SU-DHL-6 (cell line): ENCODE measurements at regions not wholly inside any gene's neighbourhood (a gene's known extent, or its start where the extent isn't known, plus 50 kb on each side); places are given as distances from the start of the nearest gene placed in this dataset.

Experiments used
- EZH2phosphoT487 ChIP-seq: fragments of 200-600 bp; sonication (generic), shearing (Covaris generic); conservative IDR thresholded peaks from 2 replicates; pipeline ENCODE4 v1.6.1; 2018; ENCODE audit warnings: mild to moderate bottlenecking, antibody characterized with exemption, low read length, moderate library complexity, mixed read lengths
- TF ChIP-seq, protein P1 (sequence below): fragments of 200-600 bp; sonication (generic); IDR thresholded peaks from one replicate; pipeline ENCODE4 v1.5.1; 2017; ENCODE audit warnings: antibody characterized with exemption, mild to moderate bottlenecking, low read length, moderate library complexity; ENCODE audit not compliant: insufficient read depth, poor library complexity, severe bottlenecking

DNA sequence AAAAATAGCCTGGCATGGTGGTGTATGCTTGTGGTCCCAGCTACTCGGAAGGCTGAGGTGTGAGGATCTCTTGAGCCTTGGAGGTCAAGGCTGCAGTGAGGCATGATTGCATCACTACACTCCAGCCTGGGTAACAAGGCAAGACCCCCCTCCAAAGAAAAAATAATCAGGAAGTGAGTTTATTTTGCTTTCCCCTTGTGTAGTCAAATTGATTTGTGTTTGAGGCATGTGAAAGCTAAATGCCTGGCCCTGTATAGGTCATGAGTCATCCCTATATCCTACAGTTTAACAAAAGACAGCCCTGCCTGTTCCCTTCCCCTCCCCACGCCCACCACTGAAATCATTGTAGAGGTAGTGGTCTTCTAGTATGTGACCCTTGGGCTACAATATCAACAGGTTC lies 241.4 kb upstream of the JUN start:
- TF ChIP-seq, protein P1, sequence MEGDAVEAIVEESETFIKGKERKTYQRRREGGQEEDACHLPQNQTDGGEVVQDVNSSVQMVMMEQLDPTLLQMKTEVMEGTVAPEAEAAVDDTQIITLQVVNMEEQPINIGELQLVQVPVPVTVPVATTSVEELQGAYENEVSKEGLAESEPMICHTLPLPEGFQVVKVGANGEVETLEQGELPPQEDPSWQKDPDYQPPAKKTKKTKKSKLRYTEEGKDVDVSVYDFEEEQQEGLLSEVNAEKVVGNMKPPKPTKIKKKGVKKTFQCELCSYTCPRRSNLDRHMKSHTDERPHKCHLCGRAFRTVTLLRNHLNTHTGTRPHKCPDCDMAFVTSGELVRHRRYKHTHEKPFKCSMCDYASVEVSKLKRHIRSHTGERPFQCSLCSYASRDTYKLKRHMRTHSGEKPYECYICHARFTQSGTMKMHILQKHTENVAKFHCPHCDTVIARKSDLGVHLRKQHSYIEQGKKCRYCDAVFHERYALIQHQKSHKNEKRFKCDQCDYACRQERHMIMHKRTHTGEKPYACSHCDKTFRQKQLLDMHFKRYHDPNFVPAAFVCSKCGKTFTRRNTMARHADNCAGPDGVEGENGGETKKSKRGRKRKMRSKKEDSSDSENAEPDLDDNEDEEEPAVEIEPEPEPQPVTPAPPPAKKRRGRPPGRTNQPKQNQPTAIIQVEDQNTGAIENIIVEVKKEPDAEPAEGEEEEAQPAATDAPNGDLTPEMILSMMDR, result no peak
- TF ChIP-seq EZH2phosphoT487, result no peak
